Nephron progenitor cell (in vitro differentiated cells): ENCODE measurements at regions not wholly inside any gene's neighbourhood (a gene's known extent, or its start where the extent isn't known, plus 50 kb on each side); places are given as distances from the start of the nearest gene placed in this dataset.

Experiments
- DNase-seq: peaks from one replicate; pipeline ENCODE4 v3.0.0; 2021
- H3K27ac Mint-ChIP-seq: 2 replicates; pipeline ENCODE4 v1.8.0; 2021; ENCODE audit warnings: mild to moderate bottlenecking, moderate library complexity, mixed read lengths
- H3K27me3 Mint-ChIP-seq: 2 replicates; pipeline ENCODE4 v1.8.0; 2021; ENCODE audit warnings: mild to moderate bottlenecking, low read depth, mixed read lengths; ENCODE audit not compliant: poor library complexity
- H3K36me3 Mint-ChIP-seq: 2 replicates; pipeline ENCODE4 v1.8.0; 2021; ENCODE audit warnings: low read depth, mixed read lengths
- H3K4me1 Mint-ChIP-seq: 2 replicates; pipeline ENCODE4 v1.8.0; 2021; ENCODE audit warnings: mixed read lengths
- H3K4me3 Mint-ChIP-seq: 2 replicates; pipeline ENCODE4 v1.8.0; 2021; ENCODE audit warnings: mild to moderate bottlenecking, moderate library complexity, mixed read lengths
- H3K9me3 Mint-ChIP-seq: 2 replicates; pipeline ENCODE4 v1.8.0; 2021; ENCODE audit warnings: mild to moderate bottlenecking, moderate library complexity, mixed read lengths
- TF ChIP-seq, protein P1 (sequence below): fragments of 200-600 bp; sonication (generic); IDR thresholded peaks from 2 replicates; pipeline ENCODE4 v1.5.0; 2021; ENCODE audit warnings: antibody characterized with exemption

DNA sequence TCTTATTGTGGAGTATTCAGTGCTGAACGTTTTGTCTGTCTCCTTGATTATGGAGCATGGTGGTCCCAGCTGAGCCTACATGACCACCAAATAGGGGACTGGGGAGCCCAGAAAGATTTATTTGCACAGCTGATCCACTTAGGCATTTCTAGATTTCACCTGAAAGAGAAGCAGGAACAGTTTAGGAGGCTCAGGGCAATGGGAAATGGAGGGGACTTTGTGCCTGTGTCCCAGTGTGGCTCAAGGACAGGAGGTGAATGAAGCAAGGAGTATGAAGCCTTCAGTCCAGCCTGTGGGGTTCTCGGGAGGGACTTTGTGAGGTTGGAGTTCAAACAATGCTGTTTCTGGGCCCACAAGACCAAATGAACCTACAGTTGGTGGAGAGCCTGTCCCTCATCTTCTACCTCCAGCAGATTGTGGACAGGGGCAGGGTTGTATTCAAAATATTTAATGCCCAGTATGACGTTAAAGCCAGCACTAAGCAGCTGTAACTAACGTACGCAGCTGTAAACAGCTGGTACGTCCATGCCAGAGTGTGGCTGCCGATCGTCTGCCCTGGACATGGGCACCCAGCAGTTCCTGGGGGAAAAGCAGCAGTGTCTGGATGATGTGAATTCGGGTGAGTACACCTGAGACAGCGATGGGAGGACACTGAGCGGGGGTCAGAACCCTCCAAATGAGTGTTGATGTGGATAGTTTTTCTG lies 164.9 kb upstream of the RAB4A start:
- H3K27me3 Mint-ChIP-seq = peaks cover 10% of the 10 kb centered on the region
- no peaks in the 10 kb centered on the region for H3K9me3 Mint-ChIP-seq
- peaks cover 67% of the 10 kb centered on the region for H3K4me1 Mint-ChIP-seq
- DNase-seq = no peak
- H3K27ac Mint-ChIP-seq = no peak overlapping the region
- H3K4me3 Mint-ChIP-seq = no peak overlapping the region
- no peaks in the 10 kb centered on the region for H3K36me3 Mint-ChIP-seq
- TF ChIP-seq, protein P1, sequence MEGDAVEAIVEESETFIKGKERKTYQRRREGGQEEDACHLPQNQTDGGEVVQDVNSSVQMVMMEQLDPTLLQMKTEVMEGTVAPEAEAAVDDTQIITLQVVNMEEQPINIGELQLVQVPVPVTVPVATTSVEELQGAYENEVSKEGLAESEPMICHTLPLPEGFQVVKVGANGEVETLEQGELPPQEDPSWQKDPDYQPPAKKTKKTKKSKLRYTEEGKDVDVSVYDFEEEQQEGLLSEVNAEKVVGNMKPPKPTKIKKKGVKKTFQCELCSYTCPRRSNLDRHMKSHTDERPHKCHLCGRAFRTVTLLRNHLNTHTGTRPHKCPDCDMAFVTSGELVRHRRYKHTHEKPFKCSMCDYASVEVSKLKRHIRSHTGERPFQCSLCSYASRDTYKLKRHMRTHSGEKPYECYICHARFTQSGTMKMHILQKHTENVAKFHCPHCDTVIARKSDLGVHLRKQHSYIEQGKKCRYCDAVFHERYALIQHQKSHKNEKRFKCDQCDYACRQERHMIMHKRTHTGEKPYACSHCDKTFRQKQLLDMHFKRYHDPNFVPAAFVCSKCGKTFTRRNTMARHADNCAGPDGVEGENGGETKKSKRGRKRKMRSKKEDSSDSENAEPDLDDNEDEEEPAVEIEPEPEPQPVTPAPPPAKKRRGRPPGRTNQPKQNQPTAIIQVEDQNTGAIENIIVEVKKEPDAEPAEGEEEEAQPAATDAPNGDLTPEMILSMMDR = no peak

DNA sequence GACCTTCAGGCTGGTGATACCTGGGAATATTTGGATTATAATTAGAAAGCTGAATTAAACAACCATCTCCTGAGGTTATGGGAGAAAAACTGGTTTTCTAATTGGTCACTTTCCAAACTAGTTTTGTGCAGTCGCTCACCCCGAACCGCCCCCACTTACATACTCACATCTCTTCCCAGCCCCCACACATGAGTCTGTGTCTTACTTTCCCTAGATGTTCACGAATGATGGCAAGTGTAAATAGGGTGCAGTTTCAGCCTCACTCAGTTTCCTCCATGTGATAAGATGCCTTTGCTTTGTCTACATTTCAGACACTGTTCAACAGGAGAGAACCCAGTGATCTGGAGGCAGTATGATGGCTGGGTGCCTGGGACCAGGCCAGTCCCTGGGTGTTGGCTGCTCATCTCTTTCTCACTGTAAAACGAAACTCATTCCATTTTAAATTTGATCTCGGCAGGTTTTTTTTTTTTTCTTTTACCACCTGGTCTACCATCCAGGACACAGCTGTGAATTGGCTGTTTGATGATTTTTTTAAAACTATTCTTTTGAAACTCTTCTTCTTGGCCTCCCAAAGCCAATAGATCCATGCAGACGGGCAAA lies 164.3 kb upstream of the RAB4A start:
- Mint-ChIP-seq H3K4me3 (no peak overlapping the region), H3K4me1 (peaks cover 66% of the 10 kb centered on the region), H3K27ac (no peak overlapping the region), H3K27me3 (peaks cover 10% of the 10 kb centered on the region), H3K9me3 (no peaks in the 10 kb centered on the region), H3K36me3 (no peaks in the 10 kb centered on the region)
- DNase-seq = no peak
- TF ChIP-seq, protein P1 = no peak

DNA sequence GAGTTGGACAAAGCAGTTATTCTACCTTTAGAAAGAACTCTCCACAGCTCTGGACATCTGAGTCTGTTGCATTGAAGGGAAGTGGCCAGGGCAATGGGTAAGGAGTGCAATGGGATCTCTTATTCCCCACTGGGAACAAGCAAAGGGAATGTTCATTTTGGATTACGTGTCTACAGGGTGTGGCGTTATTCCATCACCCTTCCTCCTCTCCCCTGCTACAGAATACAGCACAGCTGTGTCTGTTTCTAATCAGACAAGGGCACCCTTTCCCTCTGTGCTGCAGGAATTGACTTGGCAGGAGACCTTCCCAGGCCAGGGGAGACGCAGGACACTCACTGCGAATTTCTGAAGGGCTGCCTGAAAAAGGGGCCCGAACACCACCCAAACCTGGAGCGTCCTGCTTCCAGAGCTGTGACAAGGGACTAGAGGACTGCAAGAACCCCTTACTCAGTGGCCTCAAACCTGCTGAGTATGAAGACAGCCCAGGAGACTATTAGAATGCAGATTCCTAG lies 163.6 kb upstream of the RAB4A start:
- Mint-ChIP-seq H3K27me3 (peaks cover 7% of the 10 kb centered on the region), H3K4me1 (peaks cover 58% of the 10 kb centered on the region), H3K36me3 (no peaks in the 10 kb centered on the region), H3K27ac (no peak overlapping the region), H3K4me3 (no peak overlapping the region), H3K9me3 (no peaks in the 10 kb centered on the region)
- no peak for DNase-seq
- TF ChIP-seq, protein P1 = no peak

DNA sequence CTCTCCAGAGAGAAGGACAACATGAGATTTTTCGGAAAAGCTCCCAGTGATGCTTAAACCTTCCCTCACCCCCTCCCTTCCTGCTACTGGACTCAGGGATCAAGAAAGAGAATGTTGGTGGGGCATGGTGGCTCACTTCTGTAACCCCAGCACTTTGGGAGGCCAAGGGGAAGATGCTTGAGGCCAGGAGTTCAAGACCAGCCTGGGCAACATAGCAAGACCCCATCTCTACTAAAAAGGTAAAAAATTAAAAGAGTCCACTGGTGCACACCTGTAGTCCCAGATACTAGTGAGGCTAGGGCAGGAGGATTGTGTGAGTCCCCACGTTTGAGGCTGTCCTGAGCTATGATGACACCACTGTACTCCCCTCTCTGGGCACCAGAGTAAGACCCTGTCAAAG lies 162.9 kb upstream of the RAB4A start:
- Mint-ChIP-seq H3K27me3 (peaks cover 7% of the 10 kb centered on the region), H3K4me3 (peak overlapping the region; percentile 6), H3K9me3 (no peaks in the 10 kb centered on the region), H3K4me1 (peaks cover 54% of the 10 kb centered on the region), H3K36me3 (no peaks in the 10 kb centered on the region), H3K27ac (peak overlapping the region; percentile 90)
- TF ChIP-seq, protein P1 = no peak
- no peak for DNase-seq

DNA sequence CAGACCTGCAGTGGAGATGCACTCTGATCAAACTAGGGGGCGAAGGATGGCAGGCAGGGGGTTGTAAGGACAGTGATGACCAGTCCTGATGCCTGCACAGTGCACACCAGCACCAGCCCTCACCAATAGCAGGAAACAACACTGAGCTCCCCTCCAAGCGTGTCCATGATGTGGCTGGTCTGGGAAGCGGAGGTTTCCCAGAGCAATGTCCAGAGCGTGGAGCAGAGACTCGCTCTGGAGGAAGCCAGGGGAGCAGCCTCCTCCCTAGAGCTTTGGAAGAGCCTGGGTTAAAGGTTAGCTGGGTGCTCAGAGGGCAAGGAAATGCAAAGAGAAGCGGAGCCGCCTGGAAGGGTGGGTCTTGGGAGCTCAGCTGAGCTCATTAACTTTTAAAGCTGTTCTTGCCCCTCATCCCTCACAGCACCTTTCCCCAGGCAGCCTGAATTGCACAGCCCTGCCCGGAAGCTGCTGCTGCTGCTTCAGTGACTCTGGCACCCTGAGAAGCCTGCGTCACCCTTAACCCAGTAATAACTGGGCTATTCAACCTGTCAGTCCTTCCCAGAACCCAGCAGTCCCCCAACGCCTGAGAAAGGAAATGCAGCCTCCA lies 162.2 kb upstream of the RAB4A start:
- no peaks in the 10 kb centered on the region for H3K9me3 Mint-ChIP-seq
- peaks cover 7% of the 10 kb centered on the region for H3K27me3 Mint-ChIP-seq
- peaks cover 61% of the 10 kb centered on the region for H3K4me1 Mint-ChIP-seq
- peak overlapping the region; percentile 63 for H3K27ac Mint-ChIP-seq
- H3K36me3 Mint-ChIP-seq = no peaks in the 10 kb centered on the region
- H3K4me3 Mint-ChIP-seq = no peak overlapping the region
- DNase-seq = peak; percentile 33
- TF ChIP-seq, protein P1 = no peak
